HAP-1 (cell line): ENCODE measurements at regions not wholly inside any gene's neighbourhood (a gene's known extent, or its start where the extent isn't known, plus 50 kb on each side); places are given as distances from the start of the nearest gene placed in this dataset.

Experiments
- DNase-seq, 2 experiments: peaks; one replicate each; pipeline ENCODE4 v3.0.0-alpha.2; 2016 to 2020; ENCODE audit warnings: low spot score in 2 of 2
- H3K27me3 ChIP-seq: fragments of 250-450 bp; sonication (Bioruptor Pico); 2 replicates; pipeline ENCODE4 v1.5.1; 2020; ENCODE audit warnings: low read depth, mild to moderate bottlenecking, moderate library complexity
- H3K36me3 ChIP-seq: fragments of 250-450 bp; sonication (Bioruptor Pico); replicated peaks from 2 replicates; pipeline ENCODE4 v1.5.1; 2020; ENCODE audit warnings: mild to moderate bottlenecking
- H3K4me1 ChIP-seq: fragments of 250-450 bp; sonication (Bioruptor Pico); 2 replicates; pipeline ENCODE4 v1.5.1; 2020; ENCODE audit warnings: mild to moderate bottlenecking
- H3K4me3 ChIP-seq: fragments of 250-450 bp; sonication (Bioruptor Pico); 2 replicates; pipeline ENCODE4 v1.5.1; 2020; ENCODE audit warnings: mild to moderate bottlenecking, moderate library complexity
- H3K9me3 ChIP-seq: fragments of 250-450 bp; sonication (Bioruptor Pico); 2 replicates; pipeline ENCODE4 v1.5.1; 2020; ENCODE audit warnings: mild to moderate bottlenecking, moderate library complexity
- in situ Hi-C: fragments of 300-500 bp; cut with MboI; formaldehyde crosslinking; loops from 3 replicates; pipeline ENCODE4 v1.14.3; 2020; ENCODE audit warnings: low sequenced_read_pairs, inconsistent platforms, mixed read lengths

- in situ Hi-C loops, result no loop called here
- Histone ChIP-seq H3K36me3 (no peaks in the 10 kb centered on the region), H3K27me3 (no peaks in the 10 kb centered on the region), H3K4me3 (no peak overlapping the region), H3K9me3 (no peaks in the 10 kb centered on the region), H3K4me1 (peaks cover 3% of the 10 kb centered on the region; the same call in 1 of the 2 replicates)
- no peak for DNase-seq
Observed at GRCh38 chr6:4291453-4292403, 156.4 kb upstream of the ECI2 start.

GRCh38 chr6:4289770-4290320, 154.5 kb upstream of the ECI2 start:
- Histone ChIP-seq H3K4me3 (no peak overlapping the region), H3K4me1 (peaks cover 3% of the 10 kb centered on the region; the same call in 1 of the 2 replicates), H3K36me3 (no peaks in the 10 kb centered on the region), H3K9me3 (no peaks in the 10 kb centered on the region), H3K27me3 (no peaks in the 10 kb centered on the region)
- DNase-seq, result no peak
- in situ Hi-C loops, result no loop called here

- Histone ChIP-seq H3K4me1 (peaks cover 3% of the 10 kb centered on the region; the same call in 1 of the 2 replicates), H3K4me3 (no peak overlapping the region), H3K36me3 (no peaks in the 10 kb centered on the region), H3K27me3 (0 out of 2 replicates have a peak, but pooled peaks cover 3% of the 10 kb centered on the region), H3K9me3 (no peaks in the 10 kb centered on the region)
- in situ Hi-C loops, result no loop called here
- peak; percentile 31 to 35 for DNase-seq
Observed at GRCh38 chr6:4287811-4288244, 152.5 kb upstream of the ECI2 start.

- in situ Hi-C loops, result no loop called here
- H3K4me3 ChIP-seq, result no peak overlapping the region
- no peaks in the 10 kb centered on the region for H3K9me3 ChIP-seq
- no peak for DNase-seq
- H3K36me3 ChIP-seq, result no peaks in the 10 kb centered on the region
- 0 out of 2 replicates have a peak, but pooled peaks cover 3% of the 10 kb centered on the region for H3K27me3 ChIP-seq
- peaks cover 3% of the 10 kb centered on the region; the same call in 1 of the 2 replicates for H3K4me1 ChIP-seq
Observed at GRCh38 chr6:4287372-4287771, 152.0 kb upstream of the ECI2 start.

- no peak for DNase-seq
- H3K36me3 ChIP-seq, result no peaks in the 10 kb centered on the region
- no peak overlapping the region for H3K4me3 ChIP-seq
- peaks cover under 1% of the 10 kb centered on the region; the same call in 1 of the 2 replicates for H3K4me1 ChIP-seq
- H3K9me3 ChIP-seq, result no peaks in the 10 kb centered on the region
- peaks cover 7% of the 10 kb centered on the region; the same call in 1 of the 2 replicates for H3K27me3 ChIP-seq
- in situ Hi-C loops, result no loop called here
Observed at GRCh38 chr6:4282926-4283325, 147.6 kb upstream of the ECI2 start.

GRCh38 chr6:4281341-4282293, 146.2 kb upstream of the ECI2 start:
- no peak overlapping the region for H3K4me3 ChIP-seq
- no peaks in the 10 kb centered on the region for H3K9me3 ChIP-seq
- no peaks in the 10 kb centered on the region for H3K36me3 ChIP-seq
- H3K27me3 ChIP-seq, result peaks cover 7% of the 10 kb centered on the region; the same call in 1 of the 2 replicates
- no peak for DNase-seq
- in situ Hi-C loops, result no loop called here
- no peaks in the 10 kb centered on the region for H3K4me1 ChIP-seq

- no peaks in the 10 kb centered on the region for H3K4me1 ChIP-seq
- no peaks in the 10 kb centered on the region for H3K36me3 ChIP-seq
- no peak overlapping the region for H3K4me3 ChIP-seq
- in situ Hi-C loops, result no loop called here
- H3K27me3 ChIP-seq, result peaks cover 7% of the 10 kb centered on the region; the same call in 1 of the 2 replicates
- no peaks in the 10 kb centered on the region for H3K9me3 ChIP-seq
- no peak for DNase-seq
Observed at GRCh38 chr6:4280707-4281106, 145.3 kb upstream of the ECI2 start.

- Histone ChIP-seq H3K9me3 (no peaks in the 10 kb centered on the region), H3K27me3 (peaks cover 7% of the 10 kb centered on the region; the same call in 1 of the 2 replicates), H3K4me3 (no peak overlapping the region), H3K4me1 (no peaks in the 10 kb centered on the region), H3K36me3 (no peaks in the 10 kb centered on the region)
- no peak for DNase-seq
- in situ Hi-C loops, result no loop called here
Observed at GRCh38 chr6:4280031-4280430, 144.7 kb upstream of the ECI2 start.

- DNase-seq, result no peak
- no peaks in the 10 kb centered on the region; the same call in 1 of the 2 replicates for H3K4me1 ChIP-seq
- H3K9me3 ChIP-seq, result no peaks in the 10 kb centered on the region
- no peaks in the 10 kb centered on the region; the same call in 1 of the 2 replicates for H3K27me3 ChIP-seq
- H3K4me3 ChIP-seq, result no peak overlapping the region
- H3K36me3 ChIP-seq, result no peaks in the 10 kb centered on the region
- in situ Hi-C loops, result no loop called here
Observed at GRCh38 chr6:4274382-4275082, 139.2 kb upstream of the ECI2 start.

GRCh38 chr6:4272996-4273395, 137.6 kb upstream of the ECI2 start:
- no peaks in the 10 kb centered on the region for H3K27me3 ChIP-seq
- in situ Hi-C loops, result no loop called here
- H3K9me3 ChIP-seq, result no peaks in the 10 kb centered on the region
- H3K36me3 ChIP-seq, result no peaks in the 10 kb centered on the region
- no peak overlapping the region for H3K4me3 ChIP-seq
- no peaks in the 10 kb centered on the region; the same call in 1 of the 2 replicates for H3K4me1 ChIP-seq
- DNase-seq, result no peak

GRCh38 chr6:4271761-4272470, 136.5 kb upstream of the ECI2 start:
- Histone ChIP-seq H3K9me3 (no peaks in the 10 kb centered on the region), H3K4me1 (no peaks in the 10 kb centered on the region; the same call in 1 of the 2 replicates), H3K4me3 (no peak overlapping the region), H3K27me3 (no peaks in the 10 kb centered on the region), H3K36me3 (no peaks in the 10 kb centered on the region)
- no peak for DNase-seq
- in situ Hi-C loops, result no loop called here

GRCh38 chr6:4270776-4271175, 135.4 kb upstream of the ECI2 start:
- in situ Hi-C loops, result no loop called here
- DNase-seq, result no peak
- H3K27me3 ChIP-seq, result no peaks in the 10 kb centered on the region

More at GRCh38 chr6:4270776-4271175, 135.4 kb upstream of the ECI2 start:
- no peaks in the 10 kb centered on the region for H3K36me3 ChIP-seq
- no peaks in the 10 kb centered on the region for H3K9me3 ChIP-seq
- H3K4me1 ChIP-seq, result no peaks in the 10 kb centered on the region; the same call in 1 of the 2 replicates
- no peak overlapping the region for H3K4me3 ChIP-seq
